NCI-H1417 treated with DMSO at 0.1 percent for 48 hours (cell line): ENCODE measurements at regions not wholly inside any gene's neighbourhood (a gene's known extent, or its start where the extent isn't known, plus 50 kb on each side); places are given as distances from the start of the nearest gene placed in this dataset.

ENCODE experiments used
- DNase-seq: peaks from one replicate; lab custom pipeline; 2025; lab: John Stamatoyannopoulos, UW

- no peak for DNase-seq
Measured at GRCh38 chr20:7080472-7080871, 313.0 kb downstream of the BMP2 start.

- DNase-seq = no peak
Measured at GRCh38 chr20:7085467-7085866, 318.0 kb downstream of the BMP2 start.

GRCh38 chr20:7087803-7088202 is 320.3 kb downstream of the BMP2 start:
- DNase-seq = no peak

GRCh38 chr20:7090001-7090400 is 322.5 kb downstream of the BMP2 start:
- no peak for DNase-seq

GRCh38 chr20:7090811-7091210 is 323.3 kb downstream of the BMP2 start:
- DNase-seq = no peak

GRCh38 chr20:7091655-7092054 is 324.2 kb downstream of the BMP2 start:
- no peak for DNase-seq

GRCh38 chr20:7094438-7094997 is 327.0 kb downstream of the BMP2 start:
- peak; percentile 41 for DNase-seq

- DNase-seq = no peak
Measured at GRCh38 chr20:7106910-7107309, 339.4 kb downstream of the BMP2 start.

- DNase-seq = no peak
Measured at GRCh38 chr20:7108929-7109328, 341.4 kb downstream of the BMP2 start.

- DNase-seq = no peak
Measured at GRCh38 chr20:7113577-7114466, 346.3 kb downstream of the BMP2 start.

GRCh38 chr20:7123457-7123856 is 356.0 kb downstream of the BMP2 start:
- DNase-seq = peak; percentile 18

GRCh38 chr20:7124120-7124519 is 356.6 kb downstream of the BMP2 start:
- DNase-seq = no peak

- DNase-seq = no peak
Measured at GRCh38 chr20:7136886-7137285, 369.4 kb downstream of the BMP2 start.

GRCh38 chr20:7137395-7138151 is 370.1 kb downstream of the BMP2 start:
- DNase-seq = no peak

GRCh38 chr20:7144464-7144863 is 377.0 kb downstream of the BMP2 start:
- DNase-seq = no peak

- DNase-seq = no peak
Measured at GRCh38 chr20:7146552-7147219, 379.2 kb downstream of the BMP2 start.

- DNase-seq = no peak
Measured at GRCh38 chr20:7147220-7147601, 379.7 kb downstream of the BMP2 start.

GRCh38 chr20:7151676-7152470 is 384.4 kb downstream of the BMP2 start:
- no peak for DNase-seq

GRCh38 chr20:7155282-7155681 is 387.8 kb downstream of the BMP2 start:
- peak; percentile 16 for DNase-seq

- no peak for DNase-seq
Measured at GRCh38 chr20:7155794-7156193, 388.3 kb downstream of the BMP2 start.

GRCh38 chr20:7159903-7160302 is 392.4 kb downstream of the BMP2 start:
- DNase-seq = no peak

GRCh38 chr20:7161690-7162089 is 394.2 kb downstream of the BMP2 start:
- DNase-seq = no peak
